ENCODE measurements at regions not wholly inside any gene's neighbourhood (a gene's known extent, or its start where the extent isn't known, plus 50 kb on each side); places are given as distances from the start of the nearest gene placed in this dataset.

DNA sequence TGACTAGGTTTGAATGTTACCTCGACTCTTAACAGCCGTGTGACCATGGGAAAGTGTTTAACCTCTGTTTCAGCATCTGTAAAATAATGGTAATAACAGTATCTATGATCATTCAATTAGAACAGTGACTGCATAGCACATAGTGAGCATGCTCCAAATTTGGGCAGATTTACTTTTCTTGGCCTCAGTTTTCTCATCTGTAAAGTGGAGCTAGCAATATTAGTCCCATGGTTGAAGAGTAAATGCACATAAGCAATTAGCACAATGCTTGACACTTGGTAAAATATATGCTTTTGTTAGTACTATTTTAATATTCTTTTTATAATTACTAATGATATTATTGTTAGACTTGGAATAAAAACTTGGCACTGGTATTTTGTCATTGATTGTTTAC, 66.4 kb upstream of the TANC1 start:
- no peak for ATAC-seq (ENCODE audit: poor library complexity)
- intact Hi-C loops (cut with DNase I): no loop called here
- no peak for DNase-seq

DNA sequence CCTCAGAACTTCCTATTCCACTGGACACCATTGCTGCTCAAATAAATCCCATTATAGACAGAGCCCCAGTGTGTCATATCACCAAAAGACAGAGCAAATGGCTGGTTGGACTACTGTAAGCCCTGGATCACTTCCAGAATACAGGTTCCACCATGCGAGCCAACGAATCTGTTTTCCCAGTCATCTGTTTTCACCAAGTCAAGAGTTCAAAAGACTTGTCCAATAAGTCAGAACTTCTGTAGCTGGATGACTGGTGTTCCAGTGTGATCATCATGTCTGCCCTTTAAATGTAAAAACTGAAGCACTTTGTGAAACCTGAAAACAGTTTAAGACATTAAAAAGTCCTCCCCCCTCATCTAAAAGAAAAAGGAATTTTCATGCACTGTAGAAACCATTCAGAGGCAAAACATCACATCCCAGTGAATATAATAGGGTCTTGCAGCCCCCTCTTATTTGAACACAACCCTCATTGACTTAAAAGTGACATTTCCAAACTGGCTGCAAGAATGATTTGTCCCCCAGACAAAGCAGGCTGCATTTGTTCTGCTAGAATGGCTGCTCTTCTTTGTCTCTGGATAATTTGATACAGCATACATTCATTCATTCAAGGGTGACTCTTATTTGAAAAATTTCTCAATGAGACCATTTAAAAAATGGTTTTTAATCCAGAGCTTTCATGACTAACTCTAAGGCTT, 64.6 kb upstream of the TANC1 start:
- no peak for ATAC-seq (ENCODE audit: poor library complexity)
- intact Hi-C loops (cut with DNase I): no loop called here
- DNase-seq: no peak

DNA sequence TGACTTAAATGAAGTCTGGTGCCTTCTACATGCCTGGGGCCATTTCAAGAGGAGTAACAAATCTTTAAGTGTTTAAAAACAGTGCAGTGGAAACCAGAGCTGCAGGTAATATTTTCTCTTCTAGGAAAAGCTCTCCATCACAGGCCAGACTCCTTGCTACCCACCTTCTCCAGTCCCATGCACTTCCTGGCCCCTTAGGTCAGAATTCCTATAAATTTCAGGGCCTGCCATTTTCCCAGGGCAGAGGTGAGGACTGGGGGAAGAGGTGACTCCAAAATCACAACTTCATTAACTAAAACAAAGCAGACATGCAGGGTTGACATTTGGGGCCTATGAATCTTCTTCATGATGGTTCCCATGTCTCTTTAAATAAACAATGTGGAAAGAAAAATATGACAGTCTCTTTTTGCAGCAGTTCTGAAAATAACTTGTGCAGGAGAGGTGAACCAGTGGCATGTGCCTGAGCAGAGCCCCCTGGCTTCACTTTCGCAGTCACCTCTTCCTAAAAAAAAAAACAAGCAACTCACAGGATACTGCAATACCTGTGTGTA, 63.7 kb upstream of the TANC1 start:
- intact Hi-C loops (cut with DNase I): no loop called here
- no peak for ATAC-seq (ENCODE audit: poor library complexity)

DNA sequence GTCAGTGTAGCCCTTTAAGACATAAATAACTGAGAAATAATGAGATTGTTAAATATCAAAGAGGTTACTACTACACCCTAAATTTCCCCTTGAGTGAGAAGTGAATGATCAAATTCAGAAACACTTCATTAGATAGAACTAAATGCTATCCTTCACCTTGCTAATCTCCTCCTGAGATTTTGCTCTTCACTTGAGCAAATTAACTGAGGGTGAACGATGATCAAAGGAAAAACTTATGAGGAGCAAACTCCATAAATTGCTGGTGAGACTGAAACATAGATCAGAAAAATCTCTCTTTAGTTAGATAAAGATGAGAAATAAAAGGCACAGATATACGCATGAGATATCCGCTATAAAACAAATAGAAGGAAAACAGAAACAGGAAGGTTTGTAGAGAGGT, 63.1 kb upstream of the TANC1 start:
- DNase-seq (no peak), ATAC-seq (ENCODE audit: poor library complexity) (no peak)
- intact Hi-C loops (cut with DNase I): no loop called here

More for the DNA sequence above, 63.7 kb upstream of the TANC1 start:
- no peak for DNase-seq

DNA sequence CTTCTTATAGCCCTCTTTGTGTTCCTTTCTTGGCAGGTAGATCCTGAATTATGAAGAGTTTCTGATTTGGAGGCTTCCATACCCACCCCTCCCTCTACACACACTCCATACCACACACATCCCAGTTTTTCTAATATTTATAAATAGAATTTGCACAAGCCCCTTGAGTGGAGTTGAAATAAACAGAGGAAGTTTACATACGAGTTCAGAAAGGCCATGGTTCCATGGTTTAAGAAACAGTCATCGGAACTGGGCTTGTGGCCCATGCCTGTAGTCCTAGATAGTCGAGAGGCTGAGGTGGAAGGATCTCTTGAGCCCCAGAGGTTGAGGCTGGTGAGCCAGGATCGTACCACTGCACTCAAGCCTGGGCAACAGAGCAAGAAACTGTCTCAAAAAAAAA, 62.7 kb upstream of the TANC1 start:
- DNase-seq (no peak), ATAC-seq (ENCODE audit: poor library complexity) (no peak)
- intact Hi-C loops (cut with DNase I): no loop called here

DNA sequence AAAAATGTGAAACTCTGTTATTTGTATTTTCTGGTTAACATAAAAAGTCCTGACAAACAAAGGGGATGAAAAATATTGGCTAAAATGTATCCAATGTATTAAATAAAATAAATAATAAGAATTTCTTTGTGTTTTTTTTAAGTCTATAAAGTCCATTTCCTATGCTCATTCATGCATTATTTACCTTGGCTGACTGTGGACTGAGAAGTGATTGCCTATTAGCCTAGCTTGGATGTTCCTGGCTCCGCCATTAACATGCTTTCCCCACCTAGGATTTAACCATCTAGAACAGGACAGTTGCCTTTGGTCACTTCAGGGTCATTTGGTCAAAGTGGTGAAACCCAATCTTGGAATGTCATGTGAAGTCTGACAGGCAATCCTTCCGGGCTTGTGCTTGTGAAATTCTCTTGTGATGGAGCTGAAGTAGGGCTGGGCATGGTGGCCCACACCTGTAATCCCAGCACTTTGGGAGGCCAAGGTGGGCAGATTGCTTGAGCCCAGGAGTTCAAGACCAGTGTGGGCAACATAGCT, 60.4 kb upstream of the TANC1 start:
- no peak for ATAC-seq (ENCODE audit: poor library complexity)
- intact Hi-C loops (cut with DNase I): no loop called here

DNA sequence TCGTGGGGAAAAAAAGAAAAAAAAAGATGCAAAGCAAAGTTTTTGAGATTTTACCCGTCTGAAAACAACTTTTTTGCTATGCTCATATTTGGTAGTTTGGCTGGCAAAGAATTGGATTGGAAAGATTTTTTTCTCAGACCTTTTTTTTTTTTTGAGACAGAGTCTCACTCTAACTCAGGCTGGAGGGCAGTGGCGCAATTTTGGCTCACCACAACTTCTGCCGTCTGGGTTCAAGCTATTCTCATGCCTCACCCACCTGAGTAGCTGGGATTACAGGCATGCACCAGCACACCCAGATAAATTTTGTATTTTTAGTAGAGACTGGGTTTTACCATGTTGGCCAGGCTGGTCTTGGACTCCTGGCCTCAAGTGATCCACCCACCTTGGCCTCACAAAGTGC, 56.3 kb upstream of the TANC1 start:
- DNase-seq (no peak), ATAC-seq (ENCODE audit: poor library complexity) (no peak)
- intact Hi-C loops (cut with DNase I): no loop called here

More for the DNA sequence above, 60.4 kb upstream of the TANC1 start:
- no peak for DNase-seq

DNA sequence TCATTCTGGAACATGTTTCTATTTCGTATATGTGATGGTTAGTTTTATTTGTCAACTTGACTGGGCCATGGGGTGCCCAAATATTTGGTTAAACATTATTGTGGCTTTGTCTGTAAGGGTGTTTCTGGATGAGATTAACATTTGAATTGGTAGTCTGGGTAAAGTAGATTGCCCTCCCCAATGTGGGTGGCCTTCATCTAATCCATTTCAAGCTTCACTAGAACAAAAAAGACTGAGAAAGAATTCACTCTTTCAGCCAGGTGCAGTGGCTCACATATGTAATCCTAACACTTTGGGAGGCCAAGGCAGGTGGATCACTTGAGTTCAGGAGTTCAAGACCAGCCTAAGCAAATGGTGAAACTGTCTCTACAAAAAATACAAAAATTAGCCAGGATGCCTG, 55.7 kb upstream of the TANC1 start:
- no peak for ATAC-seq (ENCODE audit: poor library complexity)
- no peak for DNase-seq
- intact Hi-C loops (cut with DNase I): no loop called here

DNA sequence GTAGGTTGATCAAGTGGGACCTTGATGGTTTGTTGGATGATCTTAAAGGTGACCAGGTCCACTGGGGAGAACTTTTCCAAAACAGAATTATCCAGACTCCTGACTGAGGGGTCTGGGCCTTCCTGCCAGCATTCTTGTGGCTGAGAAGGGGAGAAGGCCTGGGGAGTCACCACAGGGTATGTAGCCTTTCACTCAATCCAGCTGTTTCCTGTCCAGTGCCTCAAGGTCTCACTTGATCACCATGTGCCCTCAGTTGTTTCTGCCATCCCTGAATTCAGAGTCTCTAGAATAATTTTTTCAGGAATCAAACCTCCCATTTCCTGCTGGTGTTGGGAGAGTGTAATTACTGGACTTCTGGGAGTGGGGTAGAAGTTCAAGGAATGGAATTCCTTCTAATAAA, 54.4 kb upstream of the TANC1 start:
- intact Hi-C loops (cut with DNase I): no loop called here
- ATAC-seq (ENCODE audit: poor library complexity): no peak

DNA sequence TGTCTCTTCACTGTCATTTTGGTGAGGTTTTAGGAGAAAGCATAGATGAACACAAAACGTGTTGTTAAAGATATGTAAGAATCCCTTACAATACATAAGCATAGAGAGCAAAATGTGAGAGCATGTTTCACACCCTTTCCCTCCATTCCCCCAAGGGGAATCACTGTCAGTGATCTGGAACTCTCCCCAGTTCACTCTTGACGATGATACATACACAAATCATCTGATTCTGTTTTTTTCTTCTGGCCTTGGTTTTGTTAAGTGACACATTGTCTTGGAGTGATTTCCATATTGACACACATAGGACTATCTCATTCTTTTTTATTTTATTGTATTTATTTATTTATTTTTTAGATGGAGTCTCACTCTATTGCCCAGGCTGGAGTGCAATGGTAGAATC, 53.7 kb upstream of the TANC1 start:
- intact Hi-C loops (cut with DNase I): no loop called here
- ATAC-seq (ENCODE audit: poor library complexity) (no peak), DNase-seq (no peak)

More for the DNA sequence above, 54.4 kb upstream of the TANC1 start:
- no peak for DNase-seq

DNA sequence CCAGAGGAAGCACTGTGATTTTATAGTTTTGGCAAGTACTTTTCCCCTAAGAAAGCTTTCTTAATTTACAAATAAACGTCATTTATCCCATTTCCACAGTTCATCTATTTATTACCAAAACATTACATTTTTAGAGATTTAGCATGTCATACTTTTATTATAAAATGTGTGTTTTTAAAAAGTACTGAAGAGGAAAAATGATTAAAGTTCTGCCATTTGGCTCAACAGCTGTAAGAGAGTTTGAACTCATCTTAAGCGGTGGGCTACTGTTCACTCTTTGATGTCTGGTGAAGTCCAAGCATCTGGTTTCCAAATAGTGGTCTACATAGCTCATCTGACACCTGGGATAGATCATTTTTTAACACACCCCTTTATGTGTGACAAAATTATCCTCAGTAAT, 51.3 kb upstream of the TANC1 start:
- intact Hi-C loops (cut with DNase I): no loop called here
- no peak for ATAC-seq (ENCODE audit: poor library complexity)
- no peak for DNase-seq

DNA sequence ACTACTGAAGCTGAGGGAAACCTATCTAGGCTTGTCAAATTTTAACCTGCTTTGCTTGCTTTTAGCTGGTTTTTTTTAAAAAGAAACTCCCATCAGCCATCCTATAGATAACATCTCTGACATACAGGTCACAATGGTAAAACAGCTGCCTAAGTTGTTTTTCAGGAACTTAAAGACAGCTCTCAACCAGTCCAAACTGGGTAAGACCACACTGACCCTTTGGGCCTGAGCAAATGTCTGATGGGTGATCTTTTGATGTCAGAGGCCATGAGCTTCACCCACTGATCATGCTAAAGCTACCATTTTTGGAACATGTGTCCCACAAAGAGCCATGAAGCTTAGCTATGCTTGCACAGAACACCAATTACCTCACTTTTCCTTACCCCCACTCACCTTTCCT, 50.0 kb upstream of the TANC1 start:
- ATAC-seq (ENCODE audit: poor library complexity) (no peak), DNase-seq (no peak)
- intact Hi-C loops (cut with DNase I): no loop called here
